Activated CD4-positive, alpha-beta T cell treated with anti-CD3 and anti-CD28 coated beads, Interleukin-2, amount 10 ng/mL, durations not matched to agents 24 days and 14 days (primary cell): ENCODE measurements at regions not wholly inside any gene's neighbourhood (a gene's known extent, or its start where the extent isn't known, plus 50 kb on each side); places are given as distances from the start of the nearest gene placed in this dataset.
A peak's percentile ranks its signal among the peaks of the same experiment; 100 is the strongest.
"Not testable (repeated sequence)": the region's sequence is repeated elsewhere in the genome, so short reads cannot be mapped to it uniquely, and the experiment has no call there.

Experiments used
- DNase-seq: peaks from one replicate; pipeline ENCODE4 v3.0.0; 2022
- H3K27ac Mint-ChIP-seq: one replicate; pipeline ENCODE4 v1.8.0; 2022; ENCODE audit warnings: mild to moderate bottlenecking, mixed read lengths
- H3K27me3 Mint-ChIP-seq: one replicate; pipeline ENCODE4 v1.8.0; 2022; ENCODE audit warnings: mixed read lengths
- H3K36me3 Mint-ChIP-seq: one replicate; pipeline ENCODE4 v1.8.0; 2022; ENCODE audit warnings: low read depth, mild to moderate bottlenecking, mixed read lengths
- H3K4me1 Mint-ChIP-seq: one replicate; pipeline ENCODE4 v1.8.0; 2021; ENCODE audit warnings: mixed read lengths
- H3K4me3 Mint-ChIP-seq: one replicate; pipeline ENCODE4 v1.8.0; 2022; ENCODE audit warnings: mild to moderate bottlenecking, moderate library complexity, mixed read lengths
- H3K9me3 Mint-ChIP-seq: one replicate; pipeline ENCODE4 v1.8.0; 2021; ENCODE audit warnings: mixed read lengths
- intact Hi-C: fragments of 100-400 bp; cut with micrococcal nuclease; formaldehyde crosslinking; loops from one replicate; pipeline ENCODE4 v1.15.1; 2023

GRCh38 chr3:67064105-67064504 is 66.0 kb downstream of the KBTBD8 start:
- Mint-ChIP-seq H3K4me3 (no peak overlapping the region), H3K9me3 (peaks cover 4% of the 10 kb centered on the region), H3K4me1 (no peaks in the 10 kb centered on the region), H3K27me3 (peaks cover 4% of the 10 kb centered on the region), H3K36me3 (no peaks in the 10 kb centered on the region), H3K27ac (no peak overlapping the region)
- intact Hi-C loops = no loop called here
- no peak for DNase-seq

- Mint-ChIP-seq H3K27ac (no peak overlapping the region), H3K4me3 (no peak overlapping the region), H3K27me3 (peaks cover 4% of the 10 kb centered on the region), H3K4me1 (no peaks in the 10 kb centered on the region), H3K36me3 (no peaks in the 10 kb centered on the region), H3K9me3 (no peaks in the 10 kb centered on the region)
- no peak for DNase-seq
- intact Hi-C loops = no loop called here
Observed at GRCh38 chr3:67067251-67067650, 69.1 kb downstream of the KBTBD8 start.

GRCh38 chr3:67072640-67073039 is 74.5 kb downstream of the KBTBD8 start:
- H3K27ac Mint-ChIP-seq, DNase-seq, H3K27me3 Mint-ChIP-seq, H3K9me3 Mint-ChIP-seq, H3K4me1 Mint-ChIP-seq, H3K4me3 Mint-ChIP-seq, intact Hi-C loops, H3K36me3 Mint-ChIP-seq: not testable (repeated sequence)

- DNase-seq = no peak
- peaks cover 12% of the 10 kb centered on the region for H3K9me3 Mint-ChIP-seq
- no peaks in the 10 kb centered on the region for H3K27me3 Mint-ChIP-seq
- H3K27ac Mint-ChIP-seq = no peak overlapping the region
- H3K36me3 Mint-ChIP-seq = no peaks in the 10 kb centered on the region
- intact Hi-C loops = no loop called here
- peaks cover 2% of the 10 kb centered on the region for H3K4me1 Mint-ChIP-seq
- no peak overlapping the region for H3K4me3 Mint-ChIP-seq
Observed at GRCh38 chr3:67073812-67074211, 75.7 kb downstream of the KBTBD8 start.

- H3K4me1 Mint-ChIP-seq = peaks cover 4% of the 10 kb centered on the region
- no peak for DNase-seq
- H3K36me3 Mint-ChIP-seq = no peaks in the 10 kb centered on the region
- no peak overlapping the region for H3K27ac Mint-ChIP-seq
- H3K27me3 Mint-ChIP-seq = no peaks in the 10 kb centered on the region
- peaks cover 19% of the 10 kb centered on the region for H3K9me3 Mint-ChIP-seq
- no peak overlapping the region for H3K4me3 Mint-ChIP-seq
- intact Hi-C loops = no loop called here
Observed at GRCh38 chr3:67075295-67075694, 77.2 kb downstream of the KBTBD8 start.

GRCh38 chr3:67076607-67077006 is 78.5 kb downstream of the KBTBD8 start:
- Mint-ChIP-seq H3K4me1 (peaks cover 4% of the 10 kb centered on the region), H3K27ac (no peak overlapping the region)

GRCh38 chr3:67077656-67078055 is 79.5 kb downstream of the KBTBD8 start:
- intact Hi-C loops = no loop called here
- DNase-seq = no peak
- Mint-ChIP-seq H3K4me3 (no peak overlapping the region), H3K27me3 (no peaks in the 10 kb centered on the region), H3K9me3 (peaks cover 24% of the 10 kb centered on the region), H3K27ac (no peak overlapping the region), H3K36me3 (peaks cover 6% of the 10 kb centered on the region), H3K4me1 (peaks cover 8% of the 10 kb centered on the region)

More at GRCh38 chr3:67076607-67077006, 78.5 kb downstream of the KBTBD8 start:
- Mint-ChIP-seq H3K36me3 (no peaks in the 10 kb centered on the region), H3K27me3 (no peaks in the 10 kb centered on the region), H3K4me3 (no peak overlapping the region), H3K9me3 (peaks cover 19% of the 10 kb centered on the region)
- DNase-seq = no peak
- intact Hi-C loops = no loop called here

GRCh38 chr3:67082533-67083024 is 84.5 kb downstream of the KBTBD8 start:
- Mint-ChIP-seq H3K27ac (no peak overlapping the region), H3K4me1 (peaks cover 19% of the 10 kb centered on the region), H3K4me3 (no peak overlapping the region), H3K9me3 (peaks cover 46% of the 10 kb centered on the region), H3K27me3 (no peaks in the 10 kb centered on the region), H3K36me3 (peaks cover 20% of the 10 kb centered on the region)
- no peak for DNase-seq
- intact Hi-C loops = loop anchor here (10.0 kb wide), 1 partner anchor 572 kb away; the partner anchor contains the start of gene SUCLG2

GRCh38 chr3:67083277-67083676 is 85.2 kb downstream of the KBTBD8 start:
- Mint-ChIP-seq H3K36me3 (peaks cover 20% of the 10 kb centered on the region), H3K4me3 (peak overlapping the region; percentile 13), H3K4me1 (peaks cover 17% of the 10 kb centered on the region), H3K9me3 (peaks cover 47% of the 10 kb centered on the region), H3K27ac (peak overlapping the region; percentile 61), H3K27me3 (no peaks in the 10 kb centered on the region)
- peak; percentile 81 for DNase-seq
- intact Hi-C loops = loop anchor here (10.0 kb wide), 1 partner anchor 572 kb away; the partner anchor contains the start of gene SUCLG2

- intact Hi-C loops = loop anchor here (10.0 kb wide), 1 partner anchor 567 kb away; the partner anchor contains the start of gene SUCLG2
Observed at GRCh38 chr3:67087788-67088187, 89.7 kb downstream of the KBTBD8 start.

GRCh38 chr3:67090474-67090873 is 92.4 kb downstream of the KBTBD8 start:
- no peak for DNase-seq
- no peaks in the 10 kb centered on the region for H3K36me3 Mint-ChIP-seq
- H3K4me1 Mint-ChIP-seq = peaks cover 2% of the 10 kb centered on the region
- H3K27ac Mint-ChIP-seq = no peak overlapping the region
- H3K4me3 Mint-ChIP-seq = no peak overlapping the region
- intact Hi-C loops = no loop called here
- H3K27me3 Mint-ChIP-seq = peaks cover 2% of the 10 kb centered on the region
- H3K9me3 Mint-ChIP-seq = peaks cover 14% of the 10 kb centered on the region

More at GRCh38 chr3:67087788-67088187, 89.7 kb downstream of the KBTBD8 start:
- H3K27ac Mint-ChIP-seq = no peak overlapping the region
- H3K4me1 Mint-ChIP-seq = peaks cover 12% of the 10 kb centered on the region
- no peak for DNase-seq
- no peaks in the 10 kb centered on the region for H3K27me3 Mint-ChIP-seq
- peaks cover 13% of the 10 kb centered on the region for H3K36me3 Mint-ChIP-seq
- no peak overlapping the region for H3K4me3 Mint-ChIP-seq
- peaks cover 29% of the 10 kb centered on the region for H3K9me3 Mint-ChIP-seq

GRCh38 chr3:67093305-67093704 is 95.2 kb downstream of the KBTBD8 start:
- peaks cover 2% of the 10 kb centered on the region for H3K4me1 Mint-ChIP-seq
- intact Hi-C loops = no loop called here
- no peak overlapping the region for H3K4me3 Mint-ChIP-seq
- H3K36me3 Mint-ChIP-seq = no peaks in the 10 kb centered on the region
- H3K27me3 Mint-ChIP-seq = peaks cover 5% of the 10 kb centered on the region
- no peak for DNase-seq
- H3K27ac Mint-ChIP-seq = no peak overlapping the region
- no peaks in the 10 kb centered on the region for H3K9me3 Mint-ChIP-seq

- H3K27me3 Mint-ChIP-seq = peaks cover 5% of the 10 kb centered on the region
- H3K27ac Mint-ChIP-seq = no peak overlapping the region
- H3K4me1 Mint-ChIP-seq = peaks cover 2% of the 10 kb centered on the region
- intact Hi-C loops = no loop called here
- no peaks in the 10 kb centered on the region for H3K36me3 Mint-ChIP-seq
- no peaks in the 10 kb centered on the region for H3K9me3 Mint-ChIP-seq
- no peak for DNase-seq
- H3K4me3 Mint-ChIP-seq = no peak overlapping the region
Observed at GRCh38 chr3:67094167-67094566, 96.1 kb downstream of the KBTBD8 start.

GRCh38 chr3:67094774-67095173 is 96.7 kb downstream of the KBTBD8 start:
- H3K36me3 Mint-ChIP-seq = no peaks in the 10 kb centered on the region
- DNase-seq = no peak
- H3K27ac Mint-ChIP-seq = no peak overlapping the region
- H3K27me3 Mint-ChIP-seq = peaks cover 7% of the 10 kb centered on the region
- no peaks in the 10 kb centered on the region for H3K9me3 Mint-ChIP-seq
- H3K4me3 Mint-ChIP-seq = no peak overlapping the region
- intact Hi-C loops = no loop called here
- H3K4me1 Mint-ChIP-seq = peaks cover 2% of the 10 kb centered on the region

- Mint-ChIP-seq H3K27me3 (peaks cover 4% of the 10 kb centered on the region), H3K4me1 (no peaks in the 10 kb centered on the region), H3K4me3 (no peak overlapping the region), H3K9me3 (no peaks in the 10 kb centered on the region), H3K27ac (no peak overlapping the region), H3K36me3 (no peaks in the 10 kb centered on the region)
- DNase-seq = no peak
- intact Hi-C loops = no loop called here
Observed at GRCh38 chr3:67104388-67104787, 106.3 kb downstream of the KBTBD8 start.
